ENCODE measurements at regions not wholly inside any gene's neighbourhood (a gene's known extent, or its start where the extent isn't known, plus 50 kb on each side); places are given as distances from the start of the nearest gene placed in this dataset.

DNA sequence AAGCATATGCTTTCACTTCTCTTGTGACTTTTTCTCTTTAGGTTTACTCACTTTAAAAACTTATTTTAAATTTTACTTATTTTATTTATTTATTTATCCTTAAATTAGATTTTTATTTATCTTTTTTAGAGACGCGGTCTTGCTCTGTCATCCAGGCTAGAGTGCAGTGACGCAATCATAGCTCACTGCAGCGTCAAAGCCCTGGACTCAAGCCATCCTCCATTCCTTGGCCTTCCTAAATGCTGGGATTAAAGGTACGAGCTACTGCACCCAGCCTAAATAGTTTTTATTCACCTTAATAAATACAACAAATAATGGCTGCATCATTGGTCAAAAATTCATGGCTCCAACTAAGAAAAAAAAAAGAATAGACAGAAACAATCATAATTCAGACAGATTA is 415.7 kb upstream of the FIGN start:
- H3K27ac ChIP-seq (ENCODE audit: insufficient read depth, low read depth, low read length): no peak overlapping the region
- no peaks in the 10 kb centered on the region for H3K4me1 ChIP-seq (ENCODE audit: control insufficient read depth, extremely low read depth, insufficient read depth, low read length)
- no peaks in the 10 kb centered on the region for H3K9me1 ChIP-seq (replicated peaks; ENCODE audit: control insufficient read depth, extremely low read depth, insufficient read depth, low read length)
- no peak overlapping the region for H3K9ac ChIP-seq (replicated peaks; ENCODE audit: extremely low read depth, insufficient read depth, low read length)
- H3K27me3 ChIP-seq (ENCODE audit: control insufficient read depth in 2 of 2, insufficient read depth in 2 of 2, low read length in 2 of 2): no peaks in the 10 kb centered on the region
- H4K20me1 ChIP-seq (replicated peaks; ENCODE audit: control insufficient read depth, extremely low read depth, insufficient read depth, low read length): no peaks in the 10 kb centered on the region
- no peak overlapping the region for H3K4me3 ChIP-seq (replicated peaks in 1 of 3; ENCODE audit: insufficient read depth in 1 of 3, low read depth in 1 of 3, low read length in 3 of 3)
- TF ChIP-seq MYC (IDR thresholded peaks at IDR 0.05; ENCODE audit: low read depth, low read length) (no peak), JUN (IDR thresholded peaks at IDR 0.05; ENCODE audit: borderline replicate concordance, insufficient read depth, insufficient read length, low read depth) (no peak), FOS (IDR thresholded peaks at IDR 0.05; ENCODE audit: borderline replicate concordance, insufficient read depth, low read length) (no peak), EZH2 (IDR thresholded peaks at IDR 0.05; ENCODE audit: borderline replicate concordance, low read depth, low read length, severe bottlenecking) (no peak), GATA2 (IDR thresholded peaks at IDR 0.05; ENCODE audit: insufficient read depth, insufficient read length, low read depth, low read length) (no peak), POLR2A (IDR thresholded peaks at IDR 0.05; ENCODE audit: low read depth, low read length) (no peak)
- TF ChIP-seq, protein P1, sequence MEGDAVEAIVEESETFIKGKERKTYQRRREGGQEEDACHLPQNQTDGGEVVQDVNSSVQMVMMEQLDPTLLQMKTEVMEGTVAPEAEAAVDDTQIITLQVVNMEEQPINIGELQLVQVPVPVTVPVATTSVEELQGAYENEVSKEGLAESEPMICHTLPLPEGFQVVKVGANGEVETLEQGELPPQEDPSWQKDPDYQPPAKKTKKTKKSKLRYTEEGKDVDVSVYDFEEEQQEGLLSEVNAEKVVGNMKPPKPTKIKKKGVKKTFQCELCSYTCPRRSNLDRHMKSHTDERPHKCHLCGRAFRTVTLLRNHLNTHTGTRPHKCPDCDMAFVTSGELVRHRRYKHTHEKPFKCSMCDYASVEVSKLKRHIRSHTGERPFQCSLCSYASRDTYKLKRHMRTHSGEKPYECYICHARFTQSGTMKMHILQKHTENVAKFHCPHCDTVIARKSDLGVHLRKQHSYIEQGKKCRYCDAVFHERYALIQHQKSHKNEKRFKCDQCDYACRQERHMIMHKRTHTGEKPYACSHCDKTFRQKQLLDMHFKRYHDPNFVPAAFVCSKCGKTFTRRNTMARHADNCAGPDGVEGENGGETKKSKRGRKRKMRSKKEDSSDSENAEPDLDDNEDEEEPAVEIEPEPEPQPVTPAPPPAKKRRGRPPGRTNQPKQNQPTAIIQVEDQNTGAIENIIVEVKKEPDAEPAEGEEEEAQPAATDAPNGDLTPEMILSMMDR (IDR thresholded peaks at IDR 0.05; ENCODE audit: extremely low read depth in 1 of 2, insufficient read depth in 1 of 2, low read depth in 1 of 2, low read length in 2 of 2): no peak
- TF ChIP-seq, protein P2, sequence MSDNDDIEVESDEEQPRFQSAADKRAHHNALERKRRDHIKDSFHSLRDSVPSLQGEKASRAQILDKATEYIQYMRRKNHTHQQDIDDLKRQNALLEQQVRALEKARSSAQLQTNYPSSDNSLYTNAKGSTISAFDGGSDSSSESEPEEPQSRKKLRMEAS (IDR thresholded peaks at IDR 0.05; ENCODE audit: insufficient read depth, insufficient read length): no peak
- CTCF ChIA-PET: no interaction called here
- dilution Hi-C loops (cut with MboI; ENCODE audit: extremely low pct_ligation_motif_present, low sequenced_read_pairs): no loop called here
- BruUV-seq (replicated peaks): no TSS peak
- POLR2A ChIA-PET: no interaction called here
- no peaks in the 10 kb centered on the region for H3K36me3 ChIP-seq (ENCODE audit: control insufficient read depth in 2 of 2, extremely low read depth in 1 of 2, insufficient read depth in 2 of 2, low read length in 2 of 2)
- no peak overlapping the region for H3K4me2 ChIP-seq (ENCODE audit: insufficient read depth, low read length)
- H3K79me2 ChIP-seq (ENCODE audit: control insufficient read depth, insufficient read depth, low read length): no peaks in the 10 kb centered on the region
- H3K9me3 ChIP-seq (replicated peaks; ENCODE audit: control insufficient read depth, insufficient read depth, low read length): no peaks in the 10 kb centered on the region
- intact Hi-C loops (cut with micrococcal nuclease): no loop called here
- no peak overlapping the region for H2AFZ ChIP-seq (ENCODE audit: low read depth, low read length)
- FAIRE-seq (no peak), DNase-seq (ENCODE audit: low read depth, low spot score) (no peak)

Data from endothelial cell of umbilical vein (primary cell).